ENCODE measurements at regions not wholly inside any gene's neighbourhood (a gene's known extent, or its start where the extent isn't known, plus 50 kb on each side); places are given as distances from the start of the nearest gene placed in this dataset.

GRCh38 chr2:35562488-35562887 is 793.1 kb upstream of the CRIM1 start:
- H3K9me2 ChIP-seq (replicated peaks; ENCODE audit: low read length): no peaks in the 10 kb centered on the region
- H4K20me1 ChIP-seq (ENCODE audit: low read length): no peaks in the 10 kb centered on the region
- H3K27me3 ChIP-seq (ENCODE audit: low read length): no peaks in the 10 kb centered on the region
- intact Hi-C loops (cut with micrococcal nuclease): no loop called here
- no peak overlapping the region for H2AFZ ChIP-seq (ENCODE audit: low read length)
- ChIA-PET CTCF (no interaction called here), POLR2A (ENCODE audit: unreplicated experiment) (no interaction called here)
- H3K27ac ChIP-seq (ENCODE audit: low read length): no peak overlapping the region
- no TSS peak for BruUV-seq (replicated peaks)
- H3K4me1 ChIP-seq (ENCODE audit: insufficient read depth, low read length): no peaks in the 10 kb centered on the region
- H3K4me2 ChIP-seq (ENCODE audit: low read length): no peak overlapping the region
- no peak for TF ChIP-seq CTCF (conservative IDR thresholded peaks at IDR 0.05; ENCODE audit: low read depth, low read length)
- TF ChIP-seq EZH2phosphoT487 (IDR thresholded peaks at IDR 0.05; ENCODE audit: borderline replicate concordance, low read length): no peak
- no peak for TF ChIP-seq EZH2 (IDR thresholded peaks at IDR 0.05; ENCODE audit: low read length, unreplicated experiment)
- no peaks in the 10 kb centered on the region for H3K36me3 ChIP-seq (ENCODE audit: low read depth, low read length)
- ATAC-seq (no peak), DNase-seq (no peak)
- H3K4me3 ChIP-seq (ENCODE audit: low read length): no peak overlapping the region
- H3K9me3 ChIP-seq (ENCODE audit: low read length): no peaks in the 10 kb centered on the region
- H3K79me2 ChIP-seq (ENCODE audit: low read length): no peaks in the 10 kb centered on the region
- H3K9ac ChIP-seq (ENCODE audit: low read length): no peak overlapping the region
- H3F3A ChIP-seq (ENCODE audit: low read length, unreplicated experiment): no peaks in the 10 kb centered on the region

GRCh38 chr2:35548171-35548570 is 807.4 kb upstream of the CRIM1 start:
- intact Hi-C loops (cut with micrococcal nuclease): no loop called here
- Histone ChIP-seq H3K27ac (ENCODE audit: low read length) (no peak overlapping the region), H3K4me1 (ENCODE audit: insufficient read depth, low read length) (no peaks in the 10 kb centered on the region), H2AFZ (ENCODE audit: low read length) (no peak overlapping the region), H3K4me2 (ENCODE audit: low read length) (no peak overlapping the region), H3F3A (ENCODE audit: low read length, unreplicated experiment) (no peaks in the 10 kb centered on the region), H4K20me1 (ENCODE audit: low read length) (no peaks in the 10 kb centered on the region), H3K27me3 (ENCODE audit: low read length) (no peaks in the 10 kb centered on the region), H3K36me3 (ENCODE audit: low read depth, low read length) (no peaks in the 10 kb centered on the region), H3K79me2 (ENCODE audit: low read length) (no peaks in the 10 kb centered on the region), H3K4me3 (ENCODE audit: low read length) (no peak overlapping the region), H3K9ac (ENCODE audit: low read length) (no peak overlapping the region), H3K9me3 (ENCODE audit: low read length) (no peaks in the 10 kb centered on the region), H3K9me2 (replicated peaks; ENCODE audit: low read length) (no peaks in the 10 kb centered on the region)
- TF ChIP-seq EZH2phosphoT487 (IDR thresholded peaks at IDR 0.05; ENCODE audit: borderline replicate concordance, low read length): no peak
- DNase-seq: no peak
- no TSS peak for BruUV-seq (replicated peaks)
- ChIA-PET CTCF (no interaction called here), POLR2A (ENCODE audit: unreplicated experiment) (no interaction called here)
- ATAC-seq: no peak

- H3K9ac ChIP-seq (ENCODE audit: low read length): no peak overlapping the region
- POLR2A ChIA-PET (ENCODE audit: unreplicated experiment): no interaction called here
- no peak for DNase-seq
- H3K36me3 ChIP-seq (ENCODE audit: low read depth, low read length): no peaks in the 10 kb centered on the region
- no peaks in the 10 kb centered on the region for H3K9me3 ChIP-seq (ENCODE audit: low read length)
- no peaks in the 10 kb centered on the region for H3F3A ChIP-seq (ENCODE audit: low read length, unreplicated experiment)
- BruUV-seq (replicated peaks): no TSS peak
- CTCF ChIA-PET: no interaction called here
- intact Hi-C loops (cut with micrococcal nuclease): no loop called here
- H3K4me2 ChIP-seq (ENCODE audit: low read length): no peak overlapping the region
- no peaks in the 10 kb centered on the region for H3K4me1 ChIP-seq (ENCODE audit: insufficient read depth, low read length)
- no peaks in the 10 kb centered on the region for H4K20me1 ChIP-seq (ENCODE audit: low read length)
- H3K27ac ChIP-seq (ENCODE audit: low read length): no peak overlapping the region
- no peaks in the 10 kb centered on the region for H3K9me2 ChIP-seq (replicated peaks; ENCODE audit: low read length)
- H3K79me2 ChIP-seq (ENCODE audit: low read length): no peaks in the 10 kb centered on the region
- ATAC-seq: no peak
- H3K4me3 ChIP-seq (ENCODE audit: low read length): no peak overlapping the region
- no peak for TF ChIP-seq EZH2 (IDR thresholded peaks at IDR 0.05; ENCODE audit: low read length, unreplicated experiment)
- TF ChIP-seq CTCF (conservative IDR thresholded peaks at IDR 0.05; ENCODE audit: low read depth, low read length): no peak
- TF ChIP-seq EZH2phosphoT487 (IDR thresholded peaks at IDR 0.05; ENCODE audit: borderline replicate concordance, low read length): no peak
- H2AFZ ChIP-seq (ENCODE audit: low read length): no peak overlapping the region
- no peaks in the 10 kb centered on the region for H3K27me3 ChIP-seq (ENCODE audit: low read length)
Measured at GRCh38 chr2:35545301-35545700, 810.3 kb upstream of the CRIM1 start.
